Amniotic epithelial cell (primary cell): ENCODE measurements at regions not wholly inside any gene's neighbourhood (a gene's known extent, or its start where the extent isn't known, plus 50 kb on each side); places are given as distances from the start of the nearest gene placed in this dataset.

Experiments
- DNase-seq: peaks from one replicate; pipeline ENCODE4 v3.0.0-alpha.2; 2010; ENCODE audit warnings: low read depth

GRCh38 chr4:63505714-63506460, 903.4 kb downstream of the TECRL start:
- no peak for DNase-seq

- DNase-seq, result no peak
Observed at GRCh38 chr4:63493265-63493664, 916.0 kb downstream of the TECRL start.

GRCh38 chr4:63492515-63492914, 916.7 kb downstream of the TECRL start:
- DNase-seq, result no peak

- no peak for DNase-seq
Observed at GRCh38 chr4:63464393-63464792, 944.9 kb downstream of the TECRL start.

- DNase-seq, result no peak
Observed at GRCh38 chr4:63460075-63460474, 949.2 kb downstream of the TECRL start.

- DNase-seq, result no peak
Observed at GRCh38 chr4:63459329-63459728, 949.9 kb downstream of the TECRL start.

GRCh38 chr4:63458010-63458409, 951.2 kb downstream of the TECRL start:
- no peak for DNase-seq

- no peak for DNase-seq
Observed at GRCh38 chr4:63440236-63440635, 969.0 kb downstream of the TECRL start.

GRCh38 chr4:63430105-63430504, 979.1 kb downstream of the TECRL start:
- no peak for DNase-seq

GRCh38 chr4:63396269-63396668, 1013.0 kb downstream of the TECRL start:
- DNase-seq, result no peak

GRCh38 chr4:63393544-63393943, 1015.7 kb downstream of the TECRL start:
- DNase-seq, result no peak

- DNase-seq, result no peak
Observed at GRCh38 chr4:63379750-63380522, 1029.3 kb downstream of the TECRL start.

- DNase-seq, result no peak
Observed at GRCh38 chr4:63371001-63371400, 1038.2 kb downstream of the TECRL start.

GRCh38 chr4:63361628-63362027, 1047.6 kb downstream of the TECRL start:
- DNase-seq, result no peak

GRCh38 chr4:63361066-63361465, 1048.2 kb downstream of the TECRL start:
- no peak for DNase-seq

GRCh38 chr4:63349674-63350025, 1059.6 kb downstream of the TECRL start:
- no peak for DNase-seq

GRCh38 chr4:63348735-63349673, 1060.2 kb downstream of the TECRL start:
- no peak for DNase-seq

GRCh38 chr4:63325140-63325539, 1084.1 kb downstream of the TECRL start:
- DNase-seq, result no peak

GRCh38 chr4:63316633-63317032, 1092.6 kb downstream of the TECRL start:
- no peak for DNase-seq

- no peak for DNase-seq
Observed at GRCh38 chr4:63315651-63316050, 1093.6 kb downstream of the TECRL start.

GRCh38 chr4:63308697-63309096, 1100.6 kb downstream of the TECRL start:
- DNase-seq, result no peak

- DNase-seq, result no peak
Observed at GRCh38 chr4:63302792-63303191, 1106.5 kb downstream of the TECRL start.

- no peak for DNase-seq
Observed at GRCh38 chr4:63302078-63302477, 1107.2 kb downstream of the TECRL start.
